Loucy (cell line): ENCODE measurements at regions not wholly inside any gene's neighbourhood (a gene's known extent, or its start where the extent isn't known, plus 50 kb on each side); places are given as distances from the start of the nearest gene placed in this dataset.

Experiments
- H2AFZ ChIP-seq: fragments of 200-600 bp; sonication (generic); 2 replicates; pipeline ENCODE4 v1.6.0; 2016; ENCODE audit warnings: antibody characterized with exemption, mild to moderate bottlenecking, low read length, moderate library complexity
- H3F3A ChIP-seq: fragments of 200-600 bp; 2 replicates; pipeline ENCODE4 v1.6.0; 2016; ENCODE audit warnings: antibody characterized with exemption, low read depth, mild to moderate bottlenecking
- H3K27me3 ChIP-seq: fragments of 200-600 bp; sonication (generic); 2 replicates; pipeline ENCODE4 v1.6.1; 2014; ENCODE audit warnings: low read length, mild to moderate bottlenecking; ENCODE audit not compliant: insufficient read depth, poor library complexity, severe bottlenecking
- H3K36me3 ChIP-seq: fragments of 200-600 bp; sonication (generic); 2 replicates; pipeline ENCODE4 v1.6.1; 2016; ENCODE audit warnings: low read length; ENCODE audit not compliant: insufficient read depth
- H3K4me1 ChIP-seq: fragments of 200-600 bp; sonication (generic); 2 replicates; pipeline ENCODE4 v1.5.1; 2014; ENCODE audit warnings: low read length, mild to moderate bottlenecking; ENCODE audit not compliant: insufficient read depth, poor library complexity, severe bottlenecking
- H3K4me2 ChIP-seq: fragments of 200-600 bp; sonication (generic); 2 replicates; pipeline ENCODE4 v1.6.0; 2014; ENCODE audit warnings: antibody characterized with exemption, low read length, low read depth, mild to moderate bottlenecking; ENCODE audit not compliant: poor library complexity, severe bottlenecking
- H3K4me3 ChIP-seq: fragments of 200-600 bp; sonication (generic); 2 replicates; pipeline ENCODE4 v1.5.1; 2014; ENCODE audit warnings: low read length, mild to moderate bottlenecking, mixed read lengths; ENCODE audit not compliant: poor library complexity, severe bottlenecking
- H3K79me2 ChIP-seq: fragments of 200-600 bp; sonication (generic); 2 replicates; pipeline ENCODE4 v1.6.1; 2014; ENCODE audit warnings: low read length; ENCODE audit not compliant: insufficient read depth
- H3K9ac ChIP-seq: fragments of 200-600 bp; sonication (generic); 2 replicates; pipeline ENCODE4 v1.6.0; 2014; ENCODE audit warnings: mild to moderate bottlenecking, low read depth, low read length, moderate library complexity; ENCODE audit not compliant: poor library complexity, severe bottlenecking
- H3K9me2 ChIP-seq: fragments of 200-600 bp; sonication (generic); replicated peaks from 2 replicates; pipeline ENCODE4 v1.6.1; 2016; ENCODE audit warnings: low read depth, low read length, mixed read lengths
- H3K9me3 ChIP-seq: fragments of 200-600 bp; sonication (generic); 2 replicates; pipeline ENCODE4 v1.6.1; 2014; ENCODE audit warnings: mild to moderate bottlenecking, antibody characterized with exemption, low read length, low read depth; ENCODE audit not compliant: insufficient read depth
- H4K20me1 ChIP-seq: fragments of 200-600 bp; sonication (generic); 2 replicates; pipeline ENCODE4 v1.6.0; 2014; ENCODE audit warnings: antibody characterized with exemption, low read length, mild to moderate bottlenecking; ENCODE audit not compliant: insufficient read depth, poor library complexity, severe bottlenecking
- EZH2phosphoT487 ChIP-seq: fragments of 200-600 bp; IDR thresholded peaks from 2 replicates; pipeline ENCODE4 v1.6.1; 2018; ENCODE audit warnings: antibody characterized with exemption, mild to moderate bottlenecking, moderate library complexity, borderline replicate concordance
- TF ChIP-seq, protein P1 (sequence below): fragments of 200-600 bp; sonication (generic); conservative IDR thresholded peaks from 2 replicates; pipeline ENCODE4 v1.5.1; 2014; ENCODE audit warnings: mild to moderate bottlenecking, antibody characterized with exemption, low read length

DNA sequence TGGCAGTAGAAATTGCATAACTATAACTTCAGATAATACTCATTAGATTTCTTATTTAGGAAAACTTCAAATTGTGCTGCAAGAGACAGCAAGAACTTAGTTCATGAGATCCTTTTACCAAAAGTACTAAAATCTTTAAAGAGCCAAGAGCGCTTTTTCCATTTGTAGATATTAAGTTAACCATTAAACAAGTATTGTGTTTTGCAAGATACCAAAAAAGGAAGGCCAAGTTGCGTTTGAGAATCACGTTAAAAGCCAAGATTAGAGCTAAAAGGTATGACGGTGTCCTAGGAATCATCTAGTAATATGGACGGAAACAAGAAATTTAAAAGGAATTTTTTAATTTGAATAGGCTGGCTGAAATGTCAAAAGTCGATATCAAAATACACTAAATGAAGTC lies 361.3 kb upstream of the LYPLAL1 start:
- Histone ChIP-seq H3K4me3 (no peak overlapping the region), H3K4me1 (peaks cover 21% of the 10 kb centered on the region), H3K9me3 (no peaks in the 10 kb centered on the region), H4K20me1 (no peaks in the 10 kb centered on the region), H3F3A (no peaks in the 10 kb centered on the region), H3K36me3 (no peaks in the 10 kb centered on the region), H3K79me2 (no peaks in the 10 kb centered on the region), H3K27me3 (peaks cover 7% of the 10 kb centered on the region), H3K9me2 (no peaks in the 10 kb centered on the region), H3K9ac (no peak overlapping the region), H2AFZ (no peak overlapping the region), H3K4me2 (no peak overlapping the region)
- no peak for TF ChIP-seq EZH2phosphoT487
- TF ChIP-seq, protein P1, sequence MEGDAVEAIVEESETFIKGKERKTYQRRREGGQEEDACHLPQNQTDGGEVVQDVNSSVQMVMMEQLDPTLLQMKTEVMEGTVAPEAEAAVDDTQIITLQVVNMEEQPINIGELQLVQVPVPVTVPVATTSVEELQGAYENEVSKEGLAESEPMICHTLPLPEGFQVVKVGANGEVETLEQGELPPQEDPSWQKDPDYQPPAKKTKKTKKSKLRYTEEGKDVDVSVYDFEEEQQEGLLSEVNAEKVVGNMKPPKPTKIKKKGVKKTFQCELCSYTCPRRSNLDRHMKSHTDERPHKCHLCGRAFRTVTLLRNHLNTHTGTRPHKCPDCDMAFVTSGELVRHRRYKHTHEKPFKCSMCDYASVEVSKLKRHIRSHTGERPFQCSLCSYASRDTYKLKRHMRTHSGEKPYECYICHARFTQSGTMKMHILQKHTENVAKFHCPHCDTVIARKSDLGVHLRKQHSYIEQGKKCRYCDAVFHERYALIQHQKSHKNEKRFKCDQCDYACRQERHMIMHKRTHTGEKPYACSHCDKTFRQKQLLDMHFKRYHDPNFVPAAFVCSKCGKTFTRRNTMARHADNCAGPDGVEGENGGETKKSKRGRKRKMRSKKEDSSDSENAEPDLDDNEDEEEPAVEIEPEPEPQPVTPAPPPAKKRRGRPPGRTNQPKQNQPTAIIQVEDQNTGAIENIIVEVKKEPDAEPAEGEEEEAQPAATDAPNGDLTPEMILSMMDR, result no peak

DNA sequence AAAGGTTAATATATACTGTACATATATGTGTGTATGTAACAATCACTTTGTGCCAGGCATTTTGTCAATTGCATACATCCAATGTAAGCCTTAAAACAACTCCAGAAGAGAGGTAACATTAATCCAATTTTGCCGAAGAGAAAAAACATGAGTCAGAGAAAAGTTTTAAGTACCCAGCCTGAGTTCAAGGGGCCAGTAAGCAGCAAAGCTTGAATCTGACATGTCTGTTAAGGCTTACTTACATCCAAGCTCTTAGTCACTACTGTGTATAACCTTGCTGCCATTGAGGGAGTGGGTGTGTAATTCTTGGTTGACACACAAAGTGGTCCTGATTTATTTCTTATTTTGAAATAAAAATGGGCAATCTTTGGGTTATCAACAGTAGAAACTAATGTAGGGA lies 360.4 kb upstream of the LYPLAL1 start:
- Histone ChIP-seq H3K27me3 (peaks cover 7% of the 10 kb centered on the region), H3K36me3 (no peaks in the 10 kb centered on the region), H3K9ac (no peak overlapping the region), H4K20me1 (no peaks in the 10 kb centered on the region), H3K4me3 (no peak overlapping the region), H3F3A (no peaks in the 10 kb centered on the region), H2AFZ (no peak overlapping the region), H3K4me1 (peaks cover 21% of the 10 kb centered on the region), H3K9me3 (no peaks in the 10 kb centered on the region), H3K79me2 (no peaks in the 10 kb centered on the region), H3K4me2 (no peak overlapping the region), H3K9me2 (no peaks in the 10 kb centered on the region)
- TF ChIP-seq, protein P1, result no peak
- no peak for TF ChIP-seq EZH2phosphoT487

DNA sequence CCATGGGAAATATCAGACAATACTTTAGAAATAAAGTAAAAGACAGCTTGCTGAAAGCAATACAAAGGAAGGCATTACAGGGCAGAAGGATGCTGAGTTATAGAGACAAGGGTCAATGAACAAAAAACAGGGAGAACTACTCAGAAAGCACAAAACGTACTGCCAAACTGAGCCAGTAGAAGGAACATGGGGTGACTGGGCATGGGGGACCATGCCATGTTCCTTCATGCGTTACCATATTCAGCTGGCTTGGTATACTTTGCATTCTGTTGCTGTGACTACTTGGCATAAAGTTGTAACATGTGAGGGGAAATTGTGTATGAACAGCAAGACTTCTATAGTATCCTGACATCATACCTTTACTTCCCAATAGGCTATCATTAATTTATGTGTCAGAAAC lies 358.6 kb upstream of the LYPLAL1 start:
- no peaks in the 10 kb centered on the region for H4K20me1 ChIP-seq
- no peak overlapping the region for H2AFZ ChIP-seq
- no peaks in the 10 kb centered on the region for H3K36me3 ChIP-seq
- peaks cover 7% of the 10 kb centered on the region for H3K27me3 ChIP-seq
- TF ChIP-seq, protein P1, result no peak
- no peak for TF ChIP-seq EZH2phosphoT487
- no peak overlapping the region for H3K4me2 ChIP-seq
- no peaks in the 10 kb centered on the region for H3K79me2 ChIP-seq
- no peak overlapping the region for H3K9ac ChIP-seq
- H3K4me3 ChIP-seq, result no peak overlapping the region
- no peaks in the 10 kb centered on the region for H3K9me3 ChIP-seq
- H3K9me2 ChIP-seq, result no peaks in the 10 kb centered on the region
- no peaks in the 10 kb centered on the region for H3F3A ChIP-seq
- peaks cover 12% of the 10 kb centered on the region for H3K4me1 ChIP-seq
